Activated B cell treated with CpG ODN at 0.5 μM for 24 hours (primary cell): ENCODE measurements at regions not wholly inside any gene's neighbourhood (a gene's known extent, or its start where the extent isn't known, plus 50 kb on each side); places are given as distances from the start of the nearest gene placed in this dataset.

ENCODE experiments used
- ATAC-seq: fragments of 200-7000 bp; cut with Tn5 transposase; one replicate; pipeline ENCODE4 v1.10.0; 2021; ENCODE audit warnings: low read depth, mild to moderate bottlenecking, moderate library complexity
- CTCF ChIA-PET: fragments of 350-600 bp; sonication (Branson Sonifier 250); formaldehyde crosslinking; loops from one replicate; lab custom pipeline; 2021; ENCODE audit warnings: antibody characterized with exemption; lab: Charles Lee
- POLR2A ChIA-PET: fragments of 350-600 bp; sonication (Branson Sonifier 250); formaldehyde crosslinking; loops from one replicate; lab custom pipeline; 2021; ENCODE audit warnings: antibody characterized with exemption; lab: Charles Lee
- DNase-seq: peaks from one replicate; pipeline ENCODE4 v3.0.0; 2022
- H3K27ac Mint-ChIP-seq: one replicate; pipeline ENCODE4 v1.8.0; 2020; ENCODE audit warnings: mixed read lengths
- H3K27me3 Mint-ChIP-seq: one replicate; pipeline ENCODE4 v1.8.0; 2021; ENCODE audit warnings: mixed read lengths
- H3K36me3 Mint-ChIP-seq: one replicate; pipeline ENCODE4 v1.8.0; 2021; ENCODE audit warnings: low read depth, mixed read lengths
- H3K4me1 Mint-ChIP-seq: one replicate; pipeline ENCODE4 v1.8.0; 2021; ENCODE audit warnings: mixed read lengths
- H3K4me3 Mint-ChIP-seq: one replicate; pipeline ENCODE4 v1.8.0; 2020; ENCODE audit warnings: mild to moderate bottlenecking, mixed read lengths
- H3K9me3 Mint-ChIP-seq: one replicate; pipeline ENCODE4 v1.8.0; 2020; ENCODE audit warnings: mixed read lengths
- CTCF ChIP-seq: fragments of 200-600 bp; IDR thresholded peaks from one replicate; pipeline ENCODE4 v1.8.0; 2022; ENCODE audit warnings: antibody characterized with exemption, mild to moderate bottlenecking
- intact Hi-C: fragments of 100-400 bp; cut with micrococcal nuclease; formaldehyde crosslinking; loops from one replicate; pipeline ENCODE4 v1.15.1; 2024

DNA sequence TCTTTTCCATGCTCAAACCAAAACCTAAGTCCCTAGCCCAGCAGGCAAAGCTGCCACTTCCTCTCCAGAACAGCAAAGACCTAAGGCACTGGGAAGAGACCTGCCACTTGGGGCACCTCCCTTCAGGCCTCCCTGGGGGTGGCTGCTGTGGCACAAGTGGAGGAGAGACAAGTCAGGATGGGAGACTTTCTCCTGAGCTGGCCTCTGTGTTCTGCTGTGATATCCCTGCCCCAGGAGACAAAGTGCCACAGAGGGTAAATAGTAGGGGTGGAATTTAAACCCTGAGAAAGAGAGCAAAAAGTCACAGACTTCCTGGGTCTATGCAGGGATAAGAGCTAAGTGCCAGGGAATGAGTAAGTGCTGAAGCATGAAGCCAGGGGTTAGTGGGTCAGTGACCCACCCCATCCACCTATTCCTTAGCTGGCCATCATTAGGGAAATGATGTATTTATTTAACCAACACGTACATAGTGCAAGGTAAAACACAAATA, 84.2 kb downstream of the MRPL14 start:
- no peak for TF ChIP-seq CTCF
- Mint-ChIP-seq H3K27me3 (peaks cover 14% of the 10 kb centered on the region), H3K9me3 (no peaks in the 10 kb centered on the region), H3K36me3 (no peaks in the 10 kb centered on the region), H3K27ac (no peak overlapping the region), H3K4me1 (no peaks in the 10 kb centered on the region), H3K4me3 (no peak overlapping the region)
- DNase-seq (no peak), ATAC-seq (no peak)
- CTCF ChIA-PET = no interaction called here
- intact Hi-C loops = no loop called here
- POLR2A ChIA-PET = no interaction called here

- DNase-seq = no peak
- TF ChIP-seq CTCF = no peak
- intact Hi-C loops = no loop called here
- Mint-ChIP-seq H3K9me3 (no peaks in the 10 kb centered on the region), H3K27ac (no peak overlapping the region), H3K4me3 (no peak overlapping the region), H3K27me3 (peaks cover 13% of the 10 kb centered on the region), H3K4me1 (no peaks in the 10 kb centered on the region), H3K36me3 (no peaks in the 10 kb centered on the region)
- ChIA-PET CTCF (no interaction called here), POLR2A (no interaction called here)
- ATAC-seq = no peak
Observed at GRCh38 chr6:44042261-44042988, 84.8 kb downstream of the MRPL14 start.

DNA sequence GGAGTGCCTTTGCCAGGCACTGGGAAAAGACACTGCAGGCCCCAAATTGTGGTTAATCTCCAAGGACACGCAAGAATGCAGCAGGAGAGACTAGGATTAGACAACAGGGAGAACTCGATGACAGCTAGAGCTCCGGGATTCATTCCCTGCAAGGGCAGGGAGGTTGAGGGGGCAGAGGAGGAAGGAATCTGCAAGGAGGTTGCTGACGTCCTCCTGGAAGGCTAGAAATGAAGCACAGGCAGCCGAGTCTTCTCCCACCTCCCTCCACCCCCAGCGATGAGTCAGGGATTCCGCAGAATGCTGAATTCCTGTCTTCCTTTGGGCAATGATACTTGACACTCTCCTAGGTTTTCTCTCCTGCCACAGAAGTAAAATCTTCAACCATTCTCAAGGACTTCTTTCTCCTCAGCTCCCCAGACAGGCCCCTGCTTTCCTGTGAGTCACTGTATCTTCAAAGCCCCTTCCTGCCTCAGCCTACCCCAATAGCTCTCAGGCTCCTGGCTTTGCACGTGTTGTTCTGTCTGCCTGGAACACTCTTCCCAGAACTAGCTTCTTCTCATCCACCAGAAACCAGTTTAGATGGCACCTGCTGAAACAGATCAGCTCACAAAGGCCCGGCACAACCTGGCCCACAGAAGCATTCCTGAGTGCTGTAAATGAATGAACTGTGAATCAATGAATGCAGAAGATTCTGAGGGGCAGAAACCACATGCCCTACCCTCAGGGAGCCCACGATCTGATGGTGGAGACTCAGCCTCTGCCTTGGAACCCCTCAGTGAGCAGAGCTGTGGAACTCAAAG, 85.6 kb downstream of the MRPL14 start:
- ChIA-PET CTCF (no interaction called here), POLR2A (no interaction called here)
- no peak for DNase-seq
- peaks cover 7% of the 10 kb centered on the region for H3K27me3 Mint-ChIP-seq
- no peaks in the 10 kb centered on the region for H3K4me1 Mint-ChIP-seq
- TF ChIP-seq CTCF = no peak
- no peaks in the 10 kb centered on the region for H3K9me3 Mint-ChIP-seq
- ATAC-seq = no peak
- H3K36me3 Mint-ChIP-seq = no peaks in the 10 kb centered on the region
- intact Hi-C loops = no loop called here
- no peak overlapping the region for H3K27ac Mint-ChIP-seq
- H3K4me3 Mint-ChIP-seq = no peak overlapping the region

DNA sequence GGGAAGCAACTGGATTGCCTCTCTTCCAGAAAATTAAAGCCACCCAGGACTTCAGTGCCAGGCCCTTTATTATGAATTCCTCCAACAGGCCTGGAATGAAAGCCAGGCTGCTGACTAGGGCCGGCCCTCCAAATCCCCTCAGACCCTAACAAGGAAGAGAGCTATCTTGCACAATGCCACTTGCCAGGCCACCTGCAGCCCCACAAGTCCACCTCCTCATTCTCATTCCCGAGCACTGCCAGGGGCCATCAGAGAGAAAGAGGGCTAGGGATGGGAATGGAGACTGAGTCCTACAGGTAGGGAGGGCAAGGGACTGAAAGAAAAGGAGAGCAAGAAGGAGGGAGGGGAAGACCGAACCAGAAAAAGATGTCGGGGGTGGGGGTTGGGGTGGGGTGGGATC, 86.5 kb downstream of the MRPL14 start:
- ChIA-PET POLR2A (interaction anchor here (0.6 kb wide), 1 partner anchor 117 kb away, joined by 3 read pairs; no protein-coding TSS in a partner anchor), CTCF (no interaction called here)
- ATAC-seq (no peak), DNase-seq (no peak)
- Mint-ChIP-seq H3K4me3 (no peak overlapping the region), H3K4me1 (peaks cover 1% of the 10 kb centered on the region), H3K27me3 (peaks cover 7% of the 10 kb centered on the region), H3K27ac (no peak overlapping the region), H3K9me3 (no peaks in the 10 kb centered on the region), H3K36me3 (no peaks in the 10 kb centered on the region)
- no peak for TF ChIP-seq CTCF
- intact Hi-C loops = no loop called here

DNA sequence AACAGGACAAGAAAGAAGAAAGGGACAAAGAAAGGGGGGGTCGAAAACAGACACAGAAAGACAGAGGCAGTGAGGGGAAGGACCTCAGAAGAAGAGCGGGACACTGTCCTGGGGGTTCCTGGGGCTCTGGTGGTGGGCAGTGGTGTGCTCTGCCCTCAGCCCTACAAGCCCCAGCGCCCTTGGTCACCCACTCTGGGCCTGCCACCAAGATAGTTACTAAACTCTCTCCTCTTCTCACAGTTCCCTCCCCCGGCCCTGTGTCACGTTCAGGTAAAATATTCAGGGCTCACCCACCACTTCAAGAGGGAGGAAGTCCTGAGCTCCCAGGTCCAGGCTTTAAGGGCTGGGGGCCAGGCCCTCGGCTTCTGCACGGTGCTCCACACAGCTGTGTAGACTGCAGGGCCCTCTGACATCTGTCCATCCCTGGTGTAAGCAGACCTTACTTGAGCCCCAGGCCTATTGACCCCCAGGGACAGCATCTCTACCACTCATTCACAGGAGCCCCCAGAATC, 87.4 kb downstream of the MRPL14 start:
- Mint-ChIP-seq H3K27ac (no peak overlapping the region), H3K9me3 (no peaks in the 10 kb centered on the region), H3K4me1 (peaks cover 3% of the 10 kb centered on the region), H3K4me3 (no peak overlapping the region), H3K36me3 (no peaks in the 10 kb centered on the region), H3K27me3 (peaks cover 12% of the 10 kb centered on the region)
- no peak for ATAC-seq
- ChIA-PET POLR2A (no interaction called here), CTCF (no interaction called here)
- intact Hi-C loops = no loop called here
- no peak for DNase-seq
- TF ChIP-seq CTCF = no peak
